Esophagus muscularis mucosa (tissue), 3 donors: ENCODE measurements at regions not wholly inside any gene's neighbourhood (a gene's known extent, or its start where the extent isn't known, plus 50 kb on each side); places are given as distances from the start of the nearest gene placed in this dataset.

Source experiments
- POLR2A ChIP-seq: fragments of 450-650 bp; IDR thresholded peaks from one replicate; pipeline ENCODE4 v1.6.1; 2017; ENCODE audit warnings: antibody characterized with exemption, moderate library complexity, mild to moderate bottlenecking, low read depth
- TF ChIP-seq, protein P1 (sequence below), 3 experiments: fragments of 200-600 bp in 2 of 3; fragments of 450-650 bp in 1 of 3; sonication (generic) in 2 of 3; IDR thresholded peaks; one replicate each; pipeline ENCODE4 v1.5.1; 2017 to 2019; ENCODE audit warnings: antibody characterized with exemption in 3 of 3, mild to moderate bottlenecking in 2 of 3, moderate library complexity in 1 of 3

- TF ChIP-seq, protein P1, sequence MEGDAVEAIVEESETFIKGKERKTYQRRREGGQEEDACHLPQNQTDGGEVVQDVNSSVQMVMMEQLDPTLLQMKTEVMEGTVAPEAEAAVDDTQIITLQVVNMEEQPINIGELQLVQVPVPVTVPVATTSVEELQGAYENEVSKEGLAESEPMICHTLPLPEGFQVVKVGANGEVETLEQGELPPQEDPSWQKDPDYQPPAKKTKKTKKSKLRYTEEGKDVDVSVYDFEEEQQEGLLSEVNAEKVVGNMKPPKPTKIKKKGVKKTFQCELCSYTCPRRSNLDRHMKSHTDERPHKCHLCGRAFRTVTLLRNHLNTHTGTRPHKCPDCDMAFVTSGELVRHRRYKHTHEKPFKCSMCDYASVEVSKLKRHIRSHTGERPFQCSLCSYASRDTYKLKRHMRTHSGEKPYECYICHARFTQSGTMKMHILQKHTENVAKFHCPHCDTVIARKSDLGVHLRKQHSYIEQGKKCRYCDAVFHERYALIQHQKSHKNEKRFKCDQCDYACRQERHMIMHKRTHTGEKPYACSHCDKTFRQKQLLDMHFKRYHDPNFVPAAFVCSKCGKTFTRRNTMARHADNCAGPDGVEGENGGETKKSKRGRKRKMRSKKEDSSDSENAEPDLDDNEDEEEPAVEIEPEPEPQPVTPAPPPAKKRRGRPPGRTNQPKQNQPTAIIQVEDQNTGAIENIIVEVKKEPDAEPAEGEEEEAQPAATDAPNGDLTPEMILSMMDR (IDR thresholded peaks at IDR 0.05): no peak
- no peak for TF ChIP-seq POLR2A
Measured at GRCh38 chr15:62475591-62475990, 310.5 kb upstream of the C2CD4B start.
